ES-I3 (cell line): ENCODE measurements at regions not wholly inside any gene's neighbourhood (a gene's known extent, or its start where the extent isn't known, plus 50 kb on each side); places are given as distances from the start of the nearest gene placed in this dataset.

Experiments
- H3K36me3 ChIP-seq: 2 replicates; pipeline ENCODE4 v1.6.1; 2013; ENCODE audit warnings: mild to moderate bottlenecking, low read length, control low read depth, moderate library complexity; ENCODE audit not compliant: insufficient read depth
- H3K4me1 ChIP-seq: 2 replicates; pipeline ENCODE4 v1.6.1; 2013; ENCODE audit warnings: mild to moderate bottlenecking, control low read depth, low read length; ENCODE audit not compliant: insufficient read depth
- H3K9ac ChIP-seq: 2 replicates; pipeline ENCODE4 v1.6.1; 2013; ENCODE audit warnings: low read depth, mild to moderate bottlenecking, low read length, moderate library complexity
- H3K9me3 ChIP-seq: 2 replicates; pipeline ENCODE4 v1.6.1; 2013; ENCODE audit warnings: mild to moderate bottlenecking, low read length, moderate library complexity; ENCODE audit not compliant: control insufficient read depth, insufficient read depth

GRCh38 chr18:39748727-39749126 is 2183.1 kb upstream of the CELF4 start:
- H3K9ac ChIP-seq: no peak overlapping the region
- no peaks in the 10 kb centered on the region for H3K36me3 ChIP-seq
- peaks cover 5% of the 10 kb centered on the region for H3K9me3 ChIP-seq
- no peaks in the 10 kb centered on the region for H3K4me1 ChIP-seq

GRCh38 chr18:39746201-39746600 is 2180.6 kb upstream of the CELF4 start:
- H3K4me1 ChIP-seq: no peaks in the 10 kb centered on the region; the same call in 1 of the 2 replicates
- no peak overlapping the region for H3K9ac ChIP-seq
- H3K9me3 ChIP-seq: peaks cover 5% of the 10 kb centered on the region
- no peaks in the 10 kb centered on the region for H3K36me3 ChIP-seq

- Histone ChIP-seq H3K9me3 (no peaks in the 10 kb centered on the region), H3K36me3 (no peaks in the 10 kb centered on the region), H3K9ac (no peak overlapping the region), H3K4me1 (no peaks in the 10 kb centered on the region; the same call in 1 of the 2 replicates)
Observed at GRCh38 chr18:39743463-39743862, 2177.9 kb upstream of the CELF4 start.

GRCh38 chr18:39741755-39742466 is 2176.3 kb upstream of the CELF4 start:
- Histone ChIP-seq H3K9ac (no peak overlapping the region), H3K4me1 (no peaks in the 10 kb centered on the region; the same call in 1 of the 2 replicates), H3K36me3 (no peaks in the 10 kb centered on the region), H3K9me3 (no peaks in the 10 kb centered on the region)

- no peaks in the 10 kb centered on the region for H3K36me3 ChIP-seq
- no peaks in the 10 kb centered on the region for H3K9me3 ChIP-seq
- no peak overlapping the region for H3K9ac ChIP-seq
- no peaks in the 10 kb centered on the region; the same call in 1 of the 2 replicates for H3K4me1 ChIP-seq
Observed at GRCh38 chr18:39737869-39738268, 2172.3 kb upstream of the CELF4 start.

GRCh38 chr18:39732918-39733317 is 2167.3 kb upstream of the CELF4 start:
- Histone ChIP-seq H3K4me1 (peaks cover 8% of the 10 kb centered on the region; the same call in 1 of the 2 replicates), H3K9ac (no peak overlapping the region), H3K9me3 (no peaks in the 10 kb centered on the region), H3K36me3 (no peaks in the 10 kb centered on the region)

GRCh38 chr18:39730606-39731005 is 2165.0 kb upstream of the CELF4 start:
- no peak overlapping the region for H3K9ac ChIP-seq
- peaks cover 8% of the 10 kb centered on the region; the same call in 1 of the 2 replicates for H3K4me1 ChIP-seq
- no peaks in the 10 kb centered on the region for H3K36me3 ChIP-seq
- H3K9me3 ChIP-seq: no peaks in the 10 kb centered on the region

GRCh38 chr18:39724652-39725051 is 2159.1 kb upstream of the CELF4 start:
- Histone ChIP-seq H3K4me1 (no peaks in the 10 kb centered on the region), H3K36me3 (no peaks in the 10 kb centered on the region)

GRCh38 chr18:39721712-39722111 is 2156.1 kb upstream of the CELF4 start:
- H3K4me1 ChIP-seq: no peaks in the 10 kb centered on the region
- H3K9me3 ChIP-seq: no peaks in the 10 kb centered on the region
- no peak overlapping the region for H3K9ac ChIP-seq
- H3K36me3 ChIP-seq: no peaks in the 10 kb centered on the region

More at GRCh38 chr18:39724652-39725051, 2159.1 kb upstream of the CELF4 start:
- Histone ChIP-seq H3K9ac (no peak overlapping the region), H3K9me3 (no peaks in the 10 kb centered on the region)

GRCh38 chr18:39713961-39714360 is 2148.4 kb upstream of the CELF4 start:
- Histone ChIP-seq H3K9me3 (no peaks in the 10 kb centered on the region), H3K36me3 (no peaks in the 10 kb centered on the region), H3K4me1 (no peaks in the 10 kb centered on the region), H3K9ac (no peak overlapping the region)

GRCh38 chr18:39711701-39712100 is 2146.1 kb upstream of the CELF4 start:
- no peaks in the 10 kb centered on the region for H3K36me3 ChIP-seq
- H3K9ac ChIP-seq: no peak overlapping the region
- H3K9me3 ChIP-seq: no peaks in the 10 kb centered on the region
- H3K4me1 ChIP-seq: no peaks in the 10 kb centered on the region

GRCh38 chr18:39705362-39705761 is 2139.8 kb upstream of the CELF4 start:
- no peaks in the 10 kb centered on the region for H3K9me3 ChIP-seq
- no peaks in the 10 kb centered on the region for H3K4me1 ChIP-seq
- H3K36me3 ChIP-seq: no peaks in the 10 kb centered on the region
- H3K9ac ChIP-seq: no peak overlapping the region

- Histone ChIP-seq H3K36me3 (no peaks in the 10 kb centered on the region), H3K4me1 (no peaks in the 10 kb centered on the region), H3K9ac (no peak overlapping the region)
Observed at GRCh38 chr18:39702888-39703287, 2137.3 kb upstream of the CELF4 start.

GRCh38 chr18:39701839-39702238 is 2136.2 kb upstream of the CELF4 start:
- no peaks in the 10 kb centered on the region for H3K9me3 ChIP-seq
- no peaks in the 10 kb centered on the region for H3K4me1 ChIP-seq
- no peaks in the 10 kb centered on the region for H3K36me3 ChIP-seq
- no peak overlapping the region for H3K9ac ChIP-seq

More at GRCh38 chr18:39702888-39703287, 2137.3 kb upstream of the CELF4 start:
- no peaks in the 10 kb centered on the region for H3K9me3 ChIP-seq

- no peaks in the 10 kb centered on the region for H3K4me1 ChIP-seq
- H3K36me3 ChIP-seq: no peaks in the 10 kb centered on the region
- no peak overlapping the region for H3K9ac ChIP-seq
- no peaks in the 10 kb centered on the region for H3K9me3 ChIP-seq
Observed at GRCh38 chr18:39701055-39701783, 2135.6 kb upstream of the CELF4 start.
